GM19043 (cell line): ENCODE measurements at regions not wholly inside any gene's neighbourhood (a gene's known extent, or its start where the extent isn't known, plus 50 kb on each side); places are given as distances from the start of the nearest gene placed in this dataset.

Source experiments
- ATAC-seq: cut with Tn5 transposase; IDR thresholded peaks from one replicate; pipeline ENCODE4 v1.9.1; 2021; ENCODE audit warnings: low read depth; ENCODE audit not compliant: unreplicated experiment

DNA sequence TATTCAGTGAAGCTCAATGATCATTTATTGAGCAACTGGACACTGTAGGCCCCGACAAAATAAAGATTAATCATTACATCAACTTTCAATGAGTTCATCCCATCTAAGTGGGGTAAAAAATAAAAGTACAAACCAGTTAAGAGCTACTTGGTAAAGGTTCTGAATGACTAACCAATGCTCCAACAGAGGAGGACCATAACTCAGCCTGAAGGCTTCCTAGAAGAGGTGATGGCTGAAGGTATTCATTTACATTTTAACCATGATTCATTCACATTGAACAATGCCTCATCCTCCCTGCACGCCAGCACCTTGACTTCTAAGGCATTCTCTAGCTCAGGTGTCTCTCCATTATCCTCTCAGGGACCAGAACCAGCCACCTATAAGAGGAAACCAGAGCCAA lies 201.4 kb downstream of the ZNF462 start:
- ATAC-seq: no peak

DNA sequence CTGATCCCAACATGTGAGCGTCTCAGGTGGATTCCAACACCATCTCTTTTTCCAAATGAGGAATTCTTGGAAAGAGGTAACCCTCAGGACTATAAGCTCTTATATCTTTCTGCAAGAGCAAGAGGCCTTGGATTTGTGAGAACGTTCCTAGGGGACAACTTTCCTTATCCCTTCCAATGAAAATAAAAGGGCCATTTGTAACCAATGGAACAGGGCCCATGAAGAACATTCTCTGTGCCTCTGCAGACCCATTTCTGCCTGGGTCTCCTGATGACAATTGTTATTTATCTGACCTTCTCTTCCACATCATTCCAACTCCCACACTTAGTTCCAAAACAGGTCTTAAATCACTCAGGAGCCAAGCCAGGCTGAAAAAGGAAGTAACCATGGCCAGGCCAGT lies 202.6 kb downstream of the ZNF462 start:
- no peak for ATAC-seq

DNA sequence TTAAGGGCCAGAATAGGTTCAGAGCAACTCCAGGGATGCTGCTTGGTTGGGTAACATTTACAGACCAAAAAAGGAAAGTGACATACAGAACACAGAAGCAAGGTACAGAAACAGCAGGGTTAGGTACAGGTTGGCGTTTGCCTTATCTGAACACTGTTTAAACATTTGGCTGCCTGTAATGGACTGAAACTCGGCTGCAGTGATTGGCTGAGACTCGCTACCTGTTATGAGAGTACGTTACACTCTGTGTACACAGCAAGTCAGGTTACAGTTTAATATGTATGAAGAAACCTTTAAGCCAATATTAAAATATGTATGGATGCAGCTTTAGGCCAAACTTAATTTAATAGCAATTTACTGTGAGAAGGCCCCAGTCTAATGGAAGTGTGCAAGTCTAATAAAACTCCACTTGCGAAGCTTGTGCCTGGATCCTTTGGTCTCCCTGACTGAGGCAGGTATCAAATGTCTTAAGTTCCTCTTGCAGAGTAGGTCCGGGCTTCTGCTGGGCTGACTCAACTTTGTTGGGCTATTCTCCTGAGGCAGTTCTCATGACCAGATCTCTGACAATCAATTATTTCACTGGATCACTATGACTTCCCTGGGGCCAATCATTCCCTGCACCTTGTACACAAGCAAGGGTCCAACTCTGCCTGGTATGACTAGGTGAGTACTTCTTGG lies 204.9 kb downstream of the ZNF462 start:
- no peak for ATAC-seq

DNA sequence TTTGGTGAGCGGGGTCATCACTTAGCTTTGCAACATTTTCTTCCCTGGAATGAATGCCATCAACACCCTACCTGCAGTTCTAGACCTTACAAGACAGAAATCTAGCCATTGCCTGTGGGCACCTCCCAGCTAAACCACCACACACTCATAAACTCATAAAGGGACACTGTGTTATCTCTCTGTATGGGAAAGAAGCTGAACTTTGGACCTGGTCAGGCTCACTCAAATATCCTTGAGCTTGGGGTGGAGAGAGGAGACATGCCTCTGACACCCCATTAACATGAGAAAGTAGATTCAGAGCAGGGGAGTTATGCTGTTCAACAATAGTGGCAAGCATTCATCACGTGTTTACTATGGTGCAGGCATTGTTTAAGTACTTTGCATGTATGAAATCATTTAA lies 205.6 kb downstream of the ZNF462 start:
- ATAC-seq: no peak

DNA sequence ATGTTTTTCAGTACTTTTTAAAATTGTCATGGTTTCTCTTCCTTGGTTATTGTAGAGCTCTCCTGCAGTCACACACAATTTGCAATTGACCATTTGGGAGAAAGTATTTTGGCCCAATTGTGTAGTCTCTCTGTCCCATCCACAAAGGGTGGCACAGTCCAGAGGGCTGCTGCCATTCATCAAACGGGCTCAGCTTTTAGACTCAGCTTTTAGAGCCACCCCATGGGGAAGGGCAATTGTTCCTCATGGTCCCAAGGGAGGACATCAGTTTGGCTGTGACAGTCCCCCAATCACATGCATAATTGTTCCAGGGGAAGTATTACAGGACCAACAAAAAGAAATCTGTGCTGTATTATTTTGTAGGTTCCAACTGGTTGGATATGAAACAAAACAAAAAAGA lies 207.6 kb downstream of the ZNF462 start:
- ATAC-seq: no peak

DNA sequence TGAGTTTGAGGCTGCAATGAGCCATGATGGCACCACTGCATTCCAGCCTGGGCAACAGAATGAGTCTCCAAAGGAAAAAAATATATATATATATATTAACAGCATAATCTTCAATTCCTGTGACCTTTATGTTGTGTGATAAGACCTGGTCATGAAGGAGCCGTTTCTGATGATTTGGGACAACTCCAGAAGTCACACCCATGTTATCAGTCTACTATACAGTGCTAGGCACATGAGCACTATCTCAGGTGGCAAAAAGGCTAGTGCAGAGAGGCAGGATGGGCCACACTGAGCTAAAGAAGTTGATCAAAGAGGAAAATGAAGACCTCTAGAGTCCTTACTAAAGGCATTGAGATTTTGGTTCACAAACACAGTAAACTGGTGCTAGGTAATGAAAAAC lies 205.0 kb upstream of the RAD23B start:
- no peak for ATAC-seq

DNA sequence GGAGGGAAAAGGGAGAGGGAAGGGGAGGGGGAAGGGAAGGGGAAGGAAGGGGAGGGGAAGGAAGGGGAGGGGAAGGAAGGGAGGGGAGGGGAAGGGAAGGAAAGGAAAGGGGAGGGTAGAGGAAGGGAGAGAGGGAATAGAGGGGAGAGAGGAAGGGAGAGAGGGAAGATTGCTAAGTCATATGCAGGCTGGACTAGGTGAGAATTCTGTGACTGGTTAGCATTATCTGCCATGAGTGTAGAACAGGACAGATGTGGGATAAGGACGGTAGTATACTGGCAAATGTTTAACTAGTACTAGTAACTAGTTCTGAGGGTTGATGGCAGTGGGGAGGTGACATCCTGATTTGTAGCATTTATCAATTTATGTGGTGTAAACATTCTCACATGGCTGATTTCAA lies 203.5 kb upstream of the RAD23B start:
- no peak for ATAC-seq

DNA sequence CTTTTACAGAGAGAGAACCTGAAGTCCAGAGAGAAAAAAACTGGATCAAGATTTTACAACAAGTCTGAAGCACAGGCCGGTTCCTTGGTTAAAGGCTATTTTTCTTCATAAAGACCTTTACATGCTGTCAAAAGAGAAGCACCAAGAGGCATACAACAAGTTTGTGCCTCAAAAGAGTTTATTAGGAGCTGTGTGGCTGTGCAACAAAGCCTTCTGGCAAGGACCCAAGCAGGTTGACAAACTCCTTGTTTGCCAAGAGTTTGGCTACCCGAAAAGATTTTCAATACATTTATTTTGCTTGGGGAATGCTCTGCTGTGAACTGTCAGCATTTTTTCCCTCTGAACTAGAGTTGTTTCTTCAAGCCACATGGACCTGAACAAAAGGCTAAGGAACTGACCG lies 202.9 kb upstream of the RAD23B start:
- ATAC-seq: no peak

DNA sequence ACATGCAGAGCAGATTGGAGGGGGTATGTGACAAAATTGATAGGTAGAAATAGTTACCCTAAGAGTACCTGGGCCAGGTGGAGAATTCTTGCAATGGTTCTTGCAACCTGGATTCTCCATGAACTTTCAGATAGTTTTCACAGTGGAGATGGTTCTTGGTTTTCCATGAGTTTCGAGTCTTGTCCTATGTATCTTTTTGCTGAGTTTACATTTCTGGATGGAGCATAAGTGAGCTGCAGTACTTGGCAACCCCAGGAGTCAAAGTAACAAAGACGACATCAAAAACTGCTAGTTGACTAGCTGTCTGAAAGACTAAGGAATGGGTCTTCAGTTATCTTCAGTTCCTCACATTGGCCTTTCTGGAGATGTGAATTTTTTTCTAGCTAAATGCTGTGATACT lies 196.6 kb upstream of the RAD23B start:
- ATAC-seq: no peak

DNA sequence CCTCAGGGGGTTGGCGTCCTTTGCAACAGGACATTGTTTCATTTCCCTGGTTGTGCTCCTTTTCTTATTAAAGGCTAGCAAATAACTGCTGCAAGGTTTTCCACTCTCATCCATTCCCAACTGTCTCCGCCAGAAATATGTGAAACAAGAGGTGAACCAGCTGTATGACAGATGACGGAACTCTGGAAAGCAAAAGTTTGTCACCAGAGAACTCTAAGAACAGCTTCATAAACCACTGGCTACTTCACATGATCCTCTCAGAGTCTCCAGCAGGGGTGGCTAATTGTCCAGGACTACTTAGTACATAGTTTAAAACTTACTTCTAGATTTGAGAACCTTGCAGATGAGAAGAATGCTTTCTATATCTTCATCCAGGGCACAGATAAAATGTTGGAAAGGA lies 195.9 kb upstream of the RAD23B start:
- ATAC-seq: no peak

DNA sequence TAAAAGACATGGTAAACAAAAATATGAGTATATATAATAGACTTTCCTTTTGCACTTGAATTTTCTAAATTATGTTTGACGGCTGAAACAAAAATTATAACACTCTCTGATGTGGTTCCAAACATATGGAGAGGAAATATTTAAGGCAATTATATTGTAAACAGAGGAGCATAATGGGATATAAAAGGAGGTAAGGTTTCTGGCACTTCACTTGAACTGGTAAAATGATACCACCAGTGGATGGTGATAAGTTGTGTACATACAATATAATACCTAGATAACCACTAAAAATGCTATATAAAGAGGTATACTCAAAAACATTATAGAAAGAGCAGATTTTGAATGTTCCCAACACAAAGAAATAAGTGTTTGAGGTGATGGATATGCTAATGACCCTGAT lies 192.9 kb upstream of the RAD23B start:
- no peak for ATAC-seq

DNA sequence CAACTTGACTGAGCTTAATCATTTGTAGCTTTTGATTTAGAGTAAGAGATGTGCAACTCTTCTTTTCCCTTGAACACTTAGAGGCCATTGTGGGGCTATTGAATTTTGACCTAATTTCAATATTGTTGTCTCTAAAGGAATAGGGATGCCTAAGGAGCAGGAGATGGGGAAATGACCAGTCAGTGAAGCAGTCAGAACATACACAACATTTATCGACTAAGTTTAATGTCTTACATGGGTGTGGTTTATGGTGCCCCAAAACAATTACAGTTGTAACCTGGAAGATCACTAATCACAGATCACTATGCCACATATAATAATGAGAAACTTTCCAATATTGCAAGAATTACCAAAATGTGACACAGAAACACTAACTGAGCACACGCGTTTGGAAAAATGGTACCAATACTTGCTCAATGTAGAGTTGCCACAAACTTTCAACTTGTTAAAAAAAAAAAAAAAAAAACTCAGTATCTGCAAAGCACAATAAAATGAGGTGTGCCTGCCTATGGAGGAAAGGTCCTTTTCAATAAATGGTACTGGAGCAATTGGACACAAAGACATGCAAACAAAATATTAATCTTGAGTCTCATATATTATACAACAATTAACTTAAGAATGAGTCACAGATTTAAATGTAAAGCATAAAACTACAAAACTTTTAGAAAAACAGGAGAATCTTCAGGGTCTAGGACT lies 189.6 kb upstream of the RAD23B start:
- no peak for ATAC-seq

DNA sequence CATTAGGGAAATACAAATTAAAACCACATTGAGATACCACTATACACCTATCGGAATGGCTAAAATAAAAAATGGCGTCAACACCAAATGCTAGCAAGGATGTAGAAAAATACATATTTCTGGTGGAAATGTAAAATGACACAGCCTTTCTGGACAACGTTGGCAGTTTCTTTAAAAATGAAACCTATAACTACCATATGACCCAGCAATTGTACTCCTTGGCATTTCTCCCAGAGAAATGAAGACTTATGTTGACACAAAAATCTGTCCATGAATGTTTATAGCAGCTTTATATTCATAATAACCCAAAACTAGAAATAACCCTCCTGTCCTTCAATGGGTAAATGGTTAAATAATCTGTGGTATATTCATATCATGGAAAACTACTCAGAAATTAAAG lies 188.7 kb upstream of the RAD23B start:
- ATAC-seq: no peak

DNA sequence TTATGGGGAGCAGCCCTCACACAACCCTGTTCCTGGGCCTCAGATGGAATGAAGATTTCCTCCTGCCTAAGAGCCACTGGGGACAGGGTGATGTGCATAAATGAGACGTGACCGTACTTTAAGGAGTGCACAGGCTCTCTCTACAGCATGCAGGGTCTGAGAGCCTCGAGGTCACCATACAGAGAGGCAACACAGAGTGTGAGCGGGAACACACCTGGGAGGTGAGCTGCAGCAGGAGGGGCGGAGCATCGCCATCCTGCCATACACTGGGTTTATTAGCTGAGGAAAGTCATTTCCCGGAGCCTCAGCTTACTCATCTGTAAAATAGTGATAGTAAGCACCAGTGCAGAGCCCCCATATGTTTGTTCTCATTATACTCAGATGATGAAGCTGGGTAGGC lies 182.5 kb upstream of the RAD23B start:
- no peak for ATAC-seq

DNA sequence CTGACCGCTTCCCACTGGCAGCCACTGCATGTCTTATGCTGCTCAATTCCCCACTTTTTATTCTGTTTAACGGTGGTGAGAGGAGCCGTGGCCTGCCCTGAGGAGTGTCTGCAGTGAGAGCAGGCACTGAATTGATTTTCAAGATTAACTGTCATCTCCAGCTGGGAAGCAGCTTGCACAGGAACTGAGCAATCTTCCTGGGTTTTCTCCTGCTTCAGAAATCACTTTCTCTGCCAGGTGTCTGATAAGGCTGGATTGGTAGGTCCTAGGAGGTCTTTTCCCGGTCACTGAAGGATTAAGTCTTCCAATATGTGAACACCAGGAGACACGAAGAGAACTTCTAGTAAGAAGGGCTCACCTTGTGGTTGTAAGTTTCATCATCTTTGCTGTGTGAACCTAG lies 181.1 kb upstream of the RAD23B start:
- ATAC-seq: no peak

DNA sequence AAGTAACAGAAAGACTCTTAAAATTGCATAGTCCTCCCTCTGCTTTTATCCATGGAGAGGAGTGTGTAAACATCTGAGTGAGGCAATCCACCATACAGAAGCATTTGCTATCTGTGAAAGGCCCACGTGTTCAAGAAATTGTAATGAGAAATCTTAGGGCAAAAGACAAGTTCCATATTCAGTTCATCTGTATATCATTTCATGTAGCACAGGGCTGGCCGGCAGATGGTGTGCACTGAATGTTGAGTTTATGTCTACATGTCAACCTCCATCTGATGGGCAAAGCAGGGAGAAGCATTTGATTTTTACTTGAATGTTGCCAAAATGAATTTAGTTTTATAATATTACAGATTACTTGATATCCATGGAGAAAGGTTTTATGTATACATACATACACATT lies 179.5 kb upstream of the RAD23B start:
- ATAC-seq: no peak

DNA sequence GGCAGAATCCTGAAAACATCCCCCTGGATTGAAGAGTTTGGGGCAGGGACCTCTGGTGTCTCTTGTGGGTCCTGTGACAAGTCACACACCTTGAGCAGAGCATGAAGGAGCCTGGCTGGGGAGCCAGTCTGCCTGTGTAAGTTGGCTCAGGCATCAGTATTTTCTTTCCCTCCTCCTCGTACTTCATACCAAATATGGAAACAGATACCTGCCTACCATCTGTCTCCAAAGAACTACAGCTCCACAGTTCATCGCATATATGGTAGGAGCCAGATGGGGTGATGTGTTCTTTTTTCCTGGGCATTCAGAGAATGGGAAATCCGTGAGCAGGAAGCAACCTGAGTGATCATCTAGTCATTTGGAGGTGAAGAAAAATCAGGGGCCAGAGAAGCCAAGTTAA lies 177.3 kb upstream of the RAD23B start:
- no peak for ATAC-seq

DNA sequence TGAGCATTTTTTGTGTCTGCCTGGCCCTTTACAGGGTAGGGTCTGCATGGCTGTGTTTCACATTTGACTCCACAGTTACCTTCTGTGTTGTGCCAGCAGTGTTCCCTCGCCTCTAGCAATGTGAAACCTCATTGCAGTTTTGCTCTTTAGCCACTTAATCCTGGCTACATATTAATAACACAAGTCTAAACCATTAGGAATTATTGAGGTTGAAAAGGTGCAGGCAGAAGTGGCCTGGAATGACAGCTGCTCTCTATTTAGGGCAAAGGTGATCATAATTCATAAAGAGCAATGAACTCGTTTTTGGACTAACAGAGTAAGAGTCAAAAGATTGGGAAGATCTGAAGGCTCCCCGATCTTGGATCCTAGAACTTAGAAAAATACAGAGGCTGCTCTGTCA lies 176.7 kb upstream of the RAD23B start:
- no peak for ATAC-seq

DNA sequence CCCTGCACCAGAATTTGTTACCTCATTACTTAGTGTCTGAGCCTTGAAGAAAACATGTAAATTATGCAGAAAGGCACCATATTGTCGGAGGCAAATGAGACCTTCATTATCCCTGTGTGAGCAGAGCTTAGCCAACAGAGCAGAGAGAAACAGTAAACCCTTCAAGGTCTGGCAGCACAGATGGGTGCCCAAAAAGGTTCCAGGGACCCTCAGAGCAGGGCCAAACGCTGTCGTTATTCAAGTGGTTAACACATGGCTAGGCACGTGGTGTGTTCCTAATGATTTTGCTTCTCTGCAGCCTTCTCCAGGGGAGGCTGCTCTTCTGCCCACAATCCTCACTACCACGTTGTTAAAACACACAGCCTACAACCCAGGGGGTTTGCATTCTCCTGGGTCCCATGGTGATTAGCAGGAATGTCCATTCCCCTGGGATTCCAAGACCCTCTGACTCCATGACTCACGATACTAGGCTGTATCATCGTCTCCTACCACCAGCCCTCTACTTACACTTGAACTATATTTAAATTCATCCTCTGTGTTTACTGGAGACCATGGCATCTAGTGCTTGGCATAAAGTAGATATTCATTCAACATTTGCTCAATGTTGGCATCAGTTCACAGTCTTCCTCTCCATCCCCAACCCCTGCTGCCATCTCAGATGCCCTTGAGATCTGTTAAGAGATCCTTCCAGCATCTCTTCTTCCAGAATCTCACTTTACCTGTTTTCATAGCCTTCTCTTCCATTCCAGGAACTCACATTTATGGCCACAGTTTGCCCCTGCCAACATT lies 174.5 kb upstream of the RAD23B start:
- ATAC-seq: no peak

DNA sequence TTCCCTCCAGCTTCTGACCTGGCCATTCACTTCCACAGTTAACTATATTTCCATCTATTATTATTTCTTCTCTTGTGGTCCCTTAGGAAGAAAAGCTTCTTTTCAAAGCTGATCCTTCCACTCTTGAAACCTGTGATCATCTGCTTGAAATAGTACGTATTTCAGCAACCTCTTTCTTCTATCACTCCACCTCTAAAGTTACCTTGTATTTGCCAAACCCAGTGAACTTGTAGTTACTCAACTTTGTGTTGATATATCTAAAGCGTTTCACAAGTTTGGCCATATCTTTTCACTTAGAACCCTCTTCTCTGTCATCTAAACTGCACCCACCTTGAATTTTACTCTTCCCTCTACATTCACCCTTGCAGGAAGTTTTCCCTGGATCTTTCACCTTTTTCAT lies 173.8 kb upstream of the RAD23B start:
- no peak for ATAC-seq

DNA sequence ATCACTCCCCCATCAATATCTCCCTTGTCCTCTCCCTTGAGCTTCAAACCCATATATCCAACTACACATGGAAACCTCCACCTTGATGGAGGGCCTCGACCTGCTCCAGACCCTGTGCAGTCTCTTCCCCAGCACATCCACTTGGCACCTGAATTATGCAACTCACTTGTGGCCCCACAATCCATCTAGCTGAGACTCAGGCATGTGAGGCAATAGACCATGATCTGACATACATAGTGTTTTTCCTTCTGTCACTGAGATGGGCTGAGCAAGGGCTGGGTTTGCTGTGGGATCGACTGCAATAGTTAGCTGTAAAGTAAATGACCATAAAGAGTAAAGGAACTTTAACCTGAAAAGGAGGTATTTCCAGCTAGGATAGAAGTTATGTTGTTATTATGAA lies 172.9 kb upstream of the RAD23B start:
- ATAC-seq: no peak

DNA sequence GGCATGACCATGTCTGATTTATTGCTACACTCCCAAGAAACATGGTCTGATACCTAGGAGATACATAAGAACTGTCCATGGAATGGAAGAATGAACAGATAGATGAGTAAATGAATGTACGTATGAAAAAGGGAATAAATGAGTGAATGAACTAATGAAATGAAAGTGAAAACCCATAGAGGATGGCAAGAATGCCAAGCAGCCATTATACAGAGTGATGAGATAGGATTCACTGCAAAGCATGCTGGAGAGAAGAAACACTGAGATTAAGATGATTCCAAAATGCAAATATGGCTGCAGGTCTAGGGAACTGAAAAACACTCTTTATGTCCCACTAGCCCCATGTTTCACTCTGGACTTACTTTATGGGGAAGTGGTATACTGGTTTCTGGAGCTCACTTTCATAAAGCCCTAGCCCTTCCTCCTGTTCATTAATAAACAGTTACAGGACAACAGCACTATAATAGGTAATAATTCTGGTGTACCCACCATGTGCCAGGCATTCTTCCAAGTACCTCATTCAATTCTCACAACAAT lies 170.3 kb upstream of the RAD23B start:
- ATAC-seq: peak; percentile 87
